ENCODE measurements at regions not wholly inside any gene's neighbourhood (a gene's known extent, or its start where the extent isn't known, plus 50 kb on each side); places are given as distances from the start of the nearest gene placed in this dataset.

DNA sequence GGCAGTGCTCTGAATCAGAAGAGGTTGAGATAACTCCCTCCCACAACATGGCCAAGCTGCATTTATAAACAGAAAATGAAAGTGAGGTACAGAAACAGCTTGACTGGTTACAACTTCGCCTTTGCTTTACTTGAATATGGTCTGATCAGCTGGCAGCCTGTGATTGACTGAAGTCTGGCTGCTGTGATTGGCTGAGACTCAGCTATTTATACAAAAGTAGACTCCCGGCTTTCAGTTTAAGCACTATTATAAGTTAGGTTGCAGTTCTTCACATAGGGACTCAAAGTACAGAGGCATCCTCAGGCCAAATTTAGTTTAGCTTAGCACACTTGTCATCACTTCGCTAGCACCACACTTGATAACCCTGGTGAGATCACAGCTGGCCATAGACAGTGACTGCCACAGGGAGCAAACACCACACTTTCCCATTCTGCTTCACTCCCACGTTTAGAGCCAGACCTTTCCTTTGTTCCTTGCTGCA is 362.6 kb downstream of the EPM2A start:
- no peak for DNase-seq

GRCh38 chr6:145373826-145374225 is 361.5 kb downstream of the EPM2A start:
- DNase-seq = no peak

- DNase-seq = no peak
Measured at GRCh38 chr6:145374570-145374969, 360.8 kb downstream of the EPM2A start.

- no peak for DNase-seq
Measured at GRCh38 chr6:145375502-145375901, 359.8 kb downstream of the EPM2A start.

- no peak for DNase-seq
Measured at GRCh38 chr6:145380186-145380585, 355.1 kb downstream of the EPM2A start.

GRCh38 chr6:145381941-145382340 is 353.4 kb downstream of the EPM2A start:
- no peak for DNase-seq

GRCh38 chr6:145383428-145383827 is 351.9 kb downstream of the EPM2A start:
- no peak for DNase-seq

DNA sequence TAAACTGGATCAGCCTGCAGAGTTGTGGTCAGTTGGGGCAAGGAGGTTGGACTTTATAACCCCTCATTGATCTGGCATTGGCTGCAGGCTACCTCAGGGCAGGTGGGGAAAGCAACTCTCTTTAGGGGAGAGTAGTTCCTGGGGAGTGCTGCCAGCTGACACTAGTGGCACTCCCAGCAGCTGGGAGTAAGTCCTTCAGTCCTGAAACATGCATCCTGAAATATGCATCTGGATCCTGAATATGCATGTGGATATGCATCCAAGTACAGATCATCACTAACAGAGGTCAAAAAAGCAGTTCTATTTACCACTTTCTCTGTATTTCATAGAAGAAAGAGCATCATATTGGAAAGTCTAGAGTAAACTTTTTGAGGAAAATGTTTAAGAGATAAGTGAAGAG is 350.8 kb downstream of the EPM2A start:
- DNase-seq = no peak

GRCh38 chr6:145396499-145396898 is 338.8 kb downstream of the EPM2A start:
- DNase-seq = no peak

DNA sequence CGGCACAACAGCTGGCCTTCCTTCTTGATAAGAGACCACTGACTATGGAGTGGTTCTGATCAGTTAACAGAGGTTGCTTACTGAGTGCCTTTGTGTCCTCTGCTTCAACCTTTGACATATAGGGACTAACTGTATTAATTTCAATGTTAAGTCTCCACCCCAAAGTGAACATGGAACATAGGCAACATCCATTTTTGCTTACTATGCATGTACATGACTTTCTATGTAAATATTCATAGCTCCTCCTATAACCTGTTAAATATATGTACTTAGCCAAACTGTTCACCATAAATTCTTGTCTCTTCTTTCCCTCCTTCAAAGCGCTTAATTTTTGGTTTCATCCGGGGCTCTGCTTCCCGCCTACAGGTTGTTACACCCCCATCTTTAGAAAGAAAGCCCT is 334.8 kb downstream of the EPM2A start:
- no peak for DNase-seq

GRCh38 chr6:145405006-145405551 is 330.2 kb downstream of the EPM2A start:
- no peak for DNase-seq

- no peak for DNase-seq
Measured at GRCh38 chr6:145406783-145407182, 328.5 kb downstream of the EPM2A start.

DNA sequence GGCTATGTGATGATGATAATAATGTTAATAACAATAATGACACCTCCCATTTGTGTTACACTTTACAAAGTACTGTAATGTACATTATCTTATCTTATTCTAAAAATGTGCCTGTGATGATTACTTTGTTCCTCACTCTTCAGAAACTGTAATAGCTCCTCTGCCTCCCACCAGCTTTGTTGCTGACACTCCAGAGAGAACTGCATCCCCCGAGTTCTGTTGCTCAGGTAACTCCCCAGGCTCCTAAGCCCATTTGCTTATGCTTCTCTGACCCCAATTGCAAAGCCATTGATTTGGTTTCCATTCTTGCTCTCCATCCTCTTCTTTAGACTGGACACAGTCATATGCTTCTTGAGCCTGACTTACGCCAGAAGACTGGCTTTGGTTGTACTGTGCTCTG is 319.7 kb downstream of the EPM2A start:
- no peak for DNase-seq

DNA sequence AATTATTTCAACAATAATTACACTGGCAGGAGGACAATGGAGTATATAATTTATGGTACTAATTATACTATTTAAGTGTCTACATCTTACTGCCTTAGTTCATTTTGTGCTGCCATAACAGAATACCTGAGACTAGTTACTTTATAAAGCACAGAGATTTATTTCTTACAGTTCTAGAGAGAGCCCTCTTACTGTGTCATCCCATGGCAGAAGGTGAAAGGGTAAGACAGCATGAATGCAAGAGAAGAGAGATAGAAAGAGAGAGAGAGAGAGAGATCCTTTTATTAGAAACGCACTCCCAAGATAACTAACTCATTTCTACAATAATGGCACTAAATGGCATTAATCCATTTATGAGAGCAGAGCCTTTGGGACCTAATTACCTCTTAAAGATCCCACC is 314.7 kb downstream of the EPM2A start:
- DNase-seq = no peak

GRCh38 chr6:145423936-145424335 is 311.4 kb downstream of the EPM2A start:
- DNase-seq = no peak

GRCh38 chr6:145427232-145427631 is 308.1 kb downstream of the EPM2A start:
- DNase-seq = no peak

GRCh38 chr6:145428706-145429105 is 306.6 kb downstream of the EPM2A start:
- no peak for DNase-seq

GRCh38 chr6:145442110-145442509 is 293.2 kb downstream of the EPM2A start:
- DNase-seq = no peak

DNA sequence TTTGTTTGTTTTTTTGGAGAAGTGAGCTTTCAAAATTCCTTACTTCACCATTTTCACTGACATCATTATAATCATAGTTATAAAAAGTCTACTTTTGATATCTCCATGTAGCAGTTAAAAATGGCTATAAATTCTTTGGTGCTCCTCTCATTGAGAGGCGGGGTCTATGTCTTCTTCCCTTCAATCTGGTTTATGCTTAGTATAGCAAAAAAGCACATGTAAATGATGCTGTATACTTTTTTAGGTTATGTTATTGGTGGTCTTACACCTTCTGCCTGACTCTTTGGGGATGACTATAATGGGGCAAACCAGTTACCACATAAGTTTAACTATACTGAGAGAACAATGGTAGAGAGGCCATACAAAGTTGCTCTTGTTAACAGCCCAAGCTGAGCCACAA is 289.6 kb downstream of the EPM2A start:
- no peak for DNase-seq

DNA sequence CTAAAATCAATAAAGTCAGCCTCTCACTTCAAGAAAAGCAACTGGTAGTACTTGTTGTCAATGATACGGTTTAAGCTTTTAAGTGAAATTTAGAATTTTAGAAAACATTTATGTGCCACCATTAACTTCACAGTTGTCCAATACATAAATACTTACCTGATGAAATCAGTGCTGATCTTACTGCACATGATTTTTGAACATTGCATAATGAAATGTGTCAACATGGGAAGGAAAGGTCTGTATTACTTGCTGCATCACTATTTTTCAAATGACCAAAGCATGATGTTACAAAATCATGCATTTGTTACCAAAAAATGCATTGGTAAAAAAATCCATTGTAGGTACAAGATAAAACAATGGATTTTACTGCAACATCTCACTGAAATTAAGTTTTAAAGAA is 284.3 kb downstream of the EPM2A start:
- DNase-seq = no peak

- no peak for DNase-seq
Measured at GRCh38 chr6:145453376-145453775, 281.9 kb downstream of the EPM2A start.

DNA sequence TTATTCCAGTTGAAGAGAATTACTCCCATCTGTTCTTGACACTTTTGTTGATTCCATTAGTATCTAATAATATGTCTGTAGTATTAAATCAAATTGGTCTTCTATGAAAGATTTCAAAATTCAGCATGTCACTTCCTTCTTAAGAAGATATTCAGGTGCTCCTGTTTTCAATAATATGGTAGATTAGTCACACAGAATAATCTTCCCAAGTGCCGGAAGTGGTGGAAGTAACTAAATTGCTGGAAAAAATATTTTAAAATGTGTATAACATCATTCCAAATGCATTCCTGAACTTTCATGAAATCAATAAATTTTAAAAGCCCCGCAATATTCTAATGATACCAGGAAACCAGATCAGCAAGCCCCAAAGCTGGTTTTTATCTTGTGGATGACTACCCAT is 281.3 kb downstream of the EPM2A start:
- no peak for DNase-seq

GRCh38 chr6:145457556-145457955 is 277.8 kb downstream of the EPM2A start:
- DNase-seq = no peak

DNA sequence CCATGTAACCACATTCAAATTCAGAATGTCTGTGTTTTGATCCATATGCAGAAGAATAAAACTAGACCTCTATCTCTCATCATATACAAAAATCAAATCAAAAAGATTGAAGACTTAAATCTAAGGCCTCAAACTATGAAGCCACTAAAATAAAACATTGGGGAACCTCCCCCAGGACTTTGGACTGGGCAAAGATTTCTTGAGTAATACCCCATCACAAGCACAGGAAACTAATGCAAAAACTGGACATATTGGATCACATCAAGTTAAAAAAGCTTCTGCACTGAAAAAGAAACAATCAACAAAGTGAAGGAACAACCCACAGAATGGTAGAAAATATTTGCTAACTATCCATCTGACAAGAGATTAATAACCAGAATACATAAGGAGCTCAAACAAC is 266.8 kb downstream of the EPM2A start:
- DNase-seq = no peak

DNA sequence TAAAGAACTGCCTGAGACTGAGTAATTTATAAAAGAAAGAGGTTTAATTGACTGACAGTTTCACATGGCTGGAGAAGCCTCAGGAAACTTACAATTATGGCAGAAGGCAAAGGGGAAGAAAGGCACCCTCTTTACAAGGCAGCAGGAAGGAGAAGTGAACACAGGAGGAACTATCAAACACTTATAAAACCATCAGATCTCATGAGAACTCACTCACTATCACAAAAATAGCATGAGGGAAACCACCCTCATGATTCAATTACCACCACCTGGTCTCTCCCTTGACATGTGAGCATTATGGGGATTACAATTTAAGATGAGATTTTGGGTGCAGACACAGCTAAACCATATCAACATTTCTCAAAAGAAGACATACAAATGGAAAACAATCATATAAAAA is 266.3 kb downstream of the EPM2A start:
- DNase-seq = no peak
